ENCODE measurements at regions not wholly inside any gene's neighbourhood (a gene's known extent, or its start where the extent isn't known, plus 50 kb on each side); places are given as distances from the start of the nearest gene placed in this dataset.

GRCh38 chr4:32597354-32597753, 1877.2 kb downstream of the PCDH7 start:
- Histone ChIP-seq H3K79me2 (ENCODE audit: low read depth) (no peaks in the 10 kb centered on the region), H3F3A (ENCODE audit: low read depth) (no peaks in the 10 kb centered on the region), H3K4me3 (no peak overlapping the region), H3K27ac (no peak overlapping the region), H3K4me1 (no peaks in the 10 kb centered on the region), H3K9ac (no peak overlapping the region), H3K36me3 (no peaks in the 10 kb centered on the region), H3K4me2 (no peak overlapping the region), H4K20me1 (ENCODE audit: low read depth) (no peaks in the 10 kb centered on the region), H3K27me3 (no peaks in the 10 kb centered on the region), H3K9me3 (ENCODE audit: low read depth) (no peaks in the 10 kb centered on the region), H2AFZ (replicated peaks) (no peak overlapping the region)
- no peak overlapping the region for H3K27ac Mint-ChIP-seq
- H3K4me1 Mint-ChIP-seq = no peaks in the 10 kb centered on the region
- no peaks in the 10 kb centered on the region for H3K9me3 Mint-ChIP-seq
- no peak for TF ChIP-seq CTCF (IDR thresholded peaks at IDR 0.05)
- no peak for TF ChIP-seq EZH2 (IDR thresholded peaks at IDR 0.05)
- TF ChIP-seq EZH2phosphoT487 (IDR thresholded peaks at IDR 0.05) = no peak
- DNase-seq (ENCODE audit: low spot score) = no peak
- no peak overlapping the region for H3K4me3 Mint-ChIP-seq
- no peaks in the 10 kb centered on the region for H3K36me3 Mint-ChIP-seq
- H3K27me3 Mint-ChIP-seq (ENCODE audit: insufficient read depth, low read depth) = no peaks in the 10 kb centered on the region

- Histone ChIP-seq H2AFZ (replicated peaks) (no peak overlapping the region), H3K79me2 (ENCODE audit: low read depth) (no peaks in the 10 kb centered on the region), H3K9me3 (ENCODE audit: low read depth) (no peaks in the 10 kb centered on the region), H3K9ac (no peak overlapping the region), H3K27ac (no peak overlapping the region), H3F3A (ENCODE audit: low read depth) (no peaks in the 10 kb centered on the region), H3K4me2 (no peak overlapping the region), H3K27me3 (no peaks in the 10 kb centered on the region), H3K4me1 (no peaks in the 10 kb centered on the region), H3K36me3 (no peaks in the 10 kb centered on the region), H4K20me1 (ENCODE audit: low read depth) (no peaks in the 10 kb centered on the region), H3K4me3 (no peak overlapping the region)
- Mint-ChIP-seq H3K36me3 (no peaks in the 10 kb centered on the region), H3K4me3 (no peak overlapping the region), H3K9me3 (peaks cover 2% of the 10 kb centered on the region), H3K27me3 (ENCODE audit: insufficient read depth, low read depth) (no peaks in the 10 kb centered on the region), H3K27ac (no peak overlapping the region), H3K4me1 (no peaks in the 10 kb centered on the region)
- DNase-seq (ENCODE audit: low spot score) = no peak
- no peak for TF ChIP-seq CTCF (IDR thresholded peaks at IDR 0.05)
- no peak for TF ChIP-seq EZH2phosphoT487 (IDR thresholded peaks at IDR 0.05)
- no peak for TF ChIP-seq EZH2 (IDR thresholded peaks at IDR 0.05)
These were observed 1881.7 kb downstream of the PCDH7 start for GRCh38 chr4:32601848-32602247.

- no peaks in the 10 kb centered on the region for H3F3A ChIP-seq (ENCODE audit: low read depth)
- H3K9ac ChIP-seq = no peak overlapping the region
- H3K9me3 Mint-ChIP-seq = peaks cover 16% of the 10 kb centered on the region
- H4K20me1 ChIP-seq (ENCODE audit: low read depth) = no peaks in the 10 kb centered on the region
- H3K79me2 ChIP-seq (ENCODE audit: low read depth) = no peaks in the 10 kb centered on the region
- H3K27me3 ChIP-seq = no peaks in the 10 kb centered on the region
- H3K27me3 Mint-ChIP-seq (ENCODE audit: insufficient read depth, low read depth) = peaks cover 2% of the 10 kb centered on the region
- no peaks in the 10 kb centered on the region for H3K36me3 ChIP-seq
- no peaks in the 10 kb centered on the region for H3K4me1 Mint-ChIP-seq
- H3K36me3 Mint-ChIP-seq = peaks cover 3% of the 10 kb centered on the region
- peaks cover 4% of the 10 kb centered on the region for H3K9me3 ChIP-seq (ENCODE audit: low read depth)
- no peak for TF ChIP-seq CTCF (IDR thresholded peaks at IDR 0.05)
- TF ChIP-seq EZH2phosphoT487 (IDR thresholded peaks at IDR 0.05) = no peak
- no peak for TF ChIP-seq EZH2 (IDR thresholded peaks at IDR 0.05)
- H3K4me2 ChIP-seq = no peak overlapping the region
- DNase-seq (ENCODE audit: low spot score) = no peak
- H3K27ac ChIP-seq = no peak overlapping the region
- no peak overlapping the region for H3K4me3 ChIP-seq
- H2AFZ ChIP-seq (replicated peaks) = no peak overlapping the region
- no peaks in the 10 kb centered on the region for H3K4me1 ChIP-seq
- H3K27ac Mint-ChIP-seq = no peak overlapping the region
- H3K4me3 Mint-ChIP-seq = no peak overlapping the region
These were observed 1887.8 kb downstream of the PCDH7 start for GRCh38 chr4:32607978-32608377.

Data from neural progenitor cell (in vitro differentiated cells).